H9 (cell line): ENCODE measurements at regions not wholly inside any gene's neighbourhood (a gene's known extent, or its start where the extent isn't known, plus 50 kb on each side); places are given as distances from the start of the nearest gene placed in this dataset.

Experiments
- DNase-seq: peaks from one replicate; pipeline ENCODE4 v3.0.0-alpha.2; 2017
- H2AFZ ChIP-seq: one replicate; pipeline ENCODE4 v1.6.1; 2013; ENCODE audit warnings: mild to moderate bottlenecking, low read length, control low read depth, moderate library complexity
- H2AK5ac ChIP-seq: 2 replicates; pipeline ENCODE4 v1.6.1; 2013; ENCODE audit warnings: low read length, control low read depth, mixed read lengths; ENCODE audit not compliant: insufficient read length
- H2BK120ac ChIP-seq: one replicate; pipeline ENCODE4 v1.6.1; 2013; ENCODE audit warnings: low read depth, mild to moderate bottlenecking, low read length, control low read depth, inconsistent platforms; ENCODE audit not compliant: poor library complexity, severe bottlenecking
- H2BK12ac ChIP-seq: 2 replicates; pipeline ENCODE4 v1.6.1; 2013; ENCODE audit warnings: low read length, control low read depth, mixed read lengths, low read depth; ENCODE audit not compliant: insufficient read length
- H2BK15ac ChIP-seq: 2 replicates; pipeline ENCODE4 v1.6.1; 2013; ENCODE audit warnings: low read depth, low read length, control low read depth
- H2BK20ac ChIP-seq: one replicate; pipeline ENCODE4 v1.6.1; 2013; ENCODE audit warnings: low read depth, mild to moderate bottlenecking, low read length, control low read depth, inconsistent platforms; ENCODE audit not compliant: poor library complexity, severe bottlenecking
- H2BK5ac ChIP-seq: 2 replicates; pipeline ENCODE4 v1.6.1; 2013; ENCODE audit warnings: low read length, control low read depth, mixed read lengths; ENCODE audit not compliant: insufficient read length
- H3K14ac ChIP-seq: 2 replicates; pipeline ENCODE4 v1.6.1; 2013; ENCODE audit warnings: low read length, control low read depth; ENCODE audit not compliant: insufficient read depth
- H3K18ac ChIP-seq: 2 replicates; pipeline ENCODE4 v1.6.1; 2013; ENCODE audit warnings: low read depth, mild to moderate bottlenecking, mixed read lengths, low read length, control low read depth; ENCODE audit not compliant: insufficient read length
- H3K23ac ChIP-seq: 2 replicates; pipeline ENCODE4 v1.6.1; 2013; ENCODE audit warnings: low read length, control low read depth, mixed read lengths, low read depth; ENCODE audit not compliant: insufficient read length
- H3K23me2 ChIP-seq: 2 replicates; pipeline ENCODE4 v1.6.1; 2013; ENCODE audit warnings: low read depth, mild to moderate bottlenecking, mixed read lengths, low read length, control low read depth; ENCODE audit not compliant: insufficient read length, poor library complexity, severe bottlenecking
- H3K27ac ChIP-seq: 2 replicates; pipeline ENCODE4 v1.5.1; 2013; ENCODE audit warnings: low read length, control low read depth, mixed read lengths, low read depth; ENCODE audit not compliant: insufficient read length
- H3K27me3 ChIP-seq: 2 replicates; pipeline ENCODE4 v1.6.1; 2013; ENCODE audit warnings: low read length, control low read depth, inconsistent platforms; ENCODE audit not compliant: insufficient read depth
- H3K4ac ChIP-seq: 2 replicates; pipeline ENCODE4 v1.6.1; 2013; ENCODE audit warnings: low read depth, mild to moderate bottlenecking, control low read depth, inconsistent platforms, low read length, moderate library complexity
- H3K4me1 ChIP-seq: 2 replicates; pipeline ENCODE4 v1.6.1; 2013; ENCODE audit warnings: low read length, control low read depth, inconsistent platforms; ENCODE audit not compliant: insufficient read depth
- H3K4me2 ChIP-seq: 2 replicates; pipeline ENCODE4 v1.6.1; 2013; ENCODE audit warnings: low read length, control low read depth, mixed read lengths; ENCODE audit not compliant: insufficient read length, insufficient read depth
- H3K56ac ChIP-seq: 2 replicates; pipeline ENCODE4 v1.6.1; 2013; ENCODE audit warnings: low read depth, mild to moderate bottlenecking, mixed read lengths, low read length, control low read depth; ENCODE audit not compliant: insufficient read length
- H3K79me1 ChIP-seq: 2 replicates; pipeline ENCODE4 v1.6.1; 2013; ENCODE audit warnings: low read depth, mild to moderate bottlenecking, moderate library complexity, low read length, control low read depth, inconsistent platforms; ENCODE audit not compliant: insufficient read depth, poor library complexity, severe bottlenecking
- H3K79me2 ChIP-seq: 2 replicates; pipeline ENCODE4 v1.6.1; 2013; ENCODE audit warnings: low read length, control low read depth, inconsistent platforms; ENCODE audit not compliant: insufficient read depth
- H3K9ac ChIP-seq: 2 replicates; pipeline ENCODE4 v1.6.1; 2013; ENCODE audit warnings: low read length, control low read depth, mixed read lengths; ENCODE audit not compliant: insufficient read length; ENCODE audit errors: extremely low read depth
- H3K9me3 ChIP-seq: one replicate; pipeline ENCODE4 v1.6.1; 2013; ENCODE audit warnings: low read depth, low read length, inconsistent platforms; ENCODE audit not compliant: control insufficient read depth
- H3T11ph ChIP-seq: one replicate; pipeline ENCODE4 v1.6.1; 2013; ENCODE audit warnings: mild to moderate bottlenecking, low read length, control low read depth, inconsistent platforms
- H4K20me1 ChIP-seq: one replicate; pipeline ENCODE4 v1.6.1; 2013; ENCODE audit not compliant: control insufficient read depth, insufficient read length, insufficient read depth
- H4K5ac ChIP-seq: 2 replicates; pipeline ENCODE4 v1.6.1; 2013; ENCODE audit warnings: low read depth, mild to moderate bottlenecking, mixed read lengths, low read length, control low read depth; ENCODE audit not compliant: insufficient read length
- H4K8ac ChIP-seq: replicated peaks from 2 replicates; pipeline ENCODE4 v1.6.1; 2013; ENCODE audit warnings: low read length, control low read depth, mixed read lengths, low read depth; ENCODE audit not compliant: insufficient read length
- H4K91ac ChIP-seq: 2 replicates; pipeline ENCODE4 v1.6.1; 2013; ENCODE audit warnings: low read depth, mild to moderate bottlenecking, moderate library complexity, mixed read lengths, low read length, control low read depth; ENCODE audit not compliant: insufficient read length
- H3K27ac Mint-ChIP-seq, 3 experiments: 2 replicates in 2 of 3; 3 replicates in 1 of 3; pipeline ENCODE4 v1.8.0; 2020 to 2021; ENCODE audit warnings: mixed read lengths in 3 of 3, mild to moderate bottlenecking in 1 of 3, moderate library complexity in 1 of 3
- H3K27me3 Mint-ChIP-seq: 2 replicates; pipeline ENCODE4 v1.8.0; 2021; ENCODE audit warnings: low read depth, mild to moderate bottlenecking, moderate library complexity, mixed read lengths
- H3K36me3 Mint-ChIP-seq, 3 experiments: 2 replicates in 2 of 3; 3 replicates in 1 of 3; pipeline ENCODE4 v1.8.0; 2020 to 2021; ENCODE audit warnings: low read depth in 3 of 3, mixed read lengths in 3 of 3; ENCODE audit not compliant: insufficient read depth in 1 of 3
- H3K4me1 Mint-ChIP-seq, 2 experiments: 2 replicates each; pipeline ENCODE4 v1.8.0; 2020; ENCODE audit warnings: mixed read lengths in 2 of 2
- H3K4me3 Mint-ChIP-seq, 2 experiments: 2 replicates in 1 of 2; 3 replicates in 1 of 2; pipeline ENCODE4 v1.8.0; 2020 to 2021; ENCODE audit warnings: mild to moderate bottlenecking in 2 of 2, mixed read lengths in 2 of 2, moderate library complexity in 1 of 2
- H3K9me3 Mint-ChIP-seq, 2 experiments: 2 replicates in 1 of 2; 3 replicates in 1 of 2; pipeline ENCODE4 v1.8.0; 2020; ENCODE audit warnings: mild to moderate bottlenecking in 2 of 2, mixed read lengths in 2 of 2, moderate library complexity in 1 of 2
- CTCF ChIP-seq: fragments of 200-600 bp; sonication (generic); conservative IDR thresholded peaks from 3 replicates; pipeline ENCODE4 v1.8.0; 2021; ENCODE audit warnings: antibody characterized with exemption, mild to moderate bottlenecking
- WGBS: extraction: QIAGEN DNeasy Blood & Tissue Kit; methylation state at CpG from one replicate; pipeline ENCODE4 v1.1.7; 2013; ENCODE audit warnings: missing lambda C conversion rate, low lambda C conversion rate, mixed read lengths; ENCODE audit not compliant: insufficient read length; ENCODE audit errors: extremely low coverage; 5-methylcytosine and 5-hydroxymethylcytosine counted together

GRCh38 chr18:43830303-43830702 is 553.0 kb upstream of the SYT4 start:
- no peak overlapping the region for H2BK5ac ChIP-seq
- no peak overlapping the region for H3K4ac ChIP-seq
- TF ChIP-seq CTCF, result no peak
- no peak overlapping the region for H4K91ac ChIP-seq
- H4K20me1 ChIP-seq, result no peaks in the 10 kb centered on the region
- H3K27ac ChIP-seq, result no peak overlapping the region
- Mint-ChIP-seq H3K4me1 (peaks cover 8 to 11% of the 10 kb centered on the region in 2 experiments), H3K9me3 (no peaks in the 10 kb centered on the region), H3K4me3 (no peak overlapping the region), H3K27ac (no peak overlapping the region), H3K27me3 (no peaks in the 10 kb centered on the region), H3K36me3 (no peaks in the 10 kb centered on the region)
- no CpG with 5 or more reads among the region's 1 CpG for WGBS
- H2BK15ac ChIP-seq, result no peak overlapping the region
- no peak overlapping the region for H2AK5ac ChIP-seq
- no peak overlapping the region for H4K8ac ChIP-seq
- H2AFZ ChIP-seq, result no peak overlapping the region
- no peak overlapping the region for H3K4me2 ChIP-seq
- H3T11ph ChIP-seq, result no peak overlapping the region
- no peak overlapping the region for H2BK20ac ChIP-seq
- no peak for DNase-seq
- no peaks in the 10 kb centered on the region for H3K79me1 ChIP-seq
- H3K9ac ChIP-seq, result no peak overlapping the region
- no peaks in the 10 kb centered on the region for H3K9me3 ChIP-seq
- no peak overlapping the region for H4K5ac ChIP-seq
- H2BK12ac ChIP-seq, result no peak overlapping the region
- no peak overlapping the region for H3K18ac ChIP-seq
- H3K4me1 ChIP-seq, result no peaks in the 10 kb centered on the region; the same call in 1 of the 2 replicates
- H3K23me2 ChIP-seq, result no peaks in the 10 kb centered on the region
- no peak overlapping the region for H2BK120ac ChIP-seq
- no peaks in the 10 kb centered on the region for H3K27me3 ChIP-seq
- no peak overlapping the region for H3K14ac ChIP-seq
- H3K23ac ChIP-seq, result no peak overlapping the region
- no peaks in the 10 kb centered on the region for H3K79me2 ChIP-seq
- H3K56ac ChIP-seq, result no peak overlapping the region
